ENCODE measurements at regions not wholly inside any gene's neighbourhood (a gene's known extent, or its start where the extent isn't known, plus 50 kb on each side); places are given as distances from the start of the nearest gene placed in this dataset.

DNA sequence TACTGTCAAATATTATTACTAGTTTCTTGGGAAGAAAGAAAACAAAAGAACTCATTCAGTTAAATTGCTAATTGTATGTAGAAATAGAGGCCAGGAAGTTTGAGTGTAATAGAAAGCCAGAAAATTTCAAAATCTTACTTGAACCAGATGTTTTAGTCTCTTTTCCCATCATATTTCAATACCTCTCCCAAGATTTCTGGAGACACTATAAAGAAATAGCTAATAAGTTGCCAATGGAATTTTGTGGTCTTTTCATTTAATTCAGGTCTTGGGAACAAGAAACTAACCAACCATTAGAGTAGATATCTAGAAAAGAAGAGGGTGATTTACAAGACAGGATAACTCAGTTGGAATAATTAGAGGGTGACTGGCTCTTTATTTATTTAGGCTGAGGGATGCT lies 112.2 kb downstream of the AGTR2 start:
- TF ChIP-seq, protein P1, sequence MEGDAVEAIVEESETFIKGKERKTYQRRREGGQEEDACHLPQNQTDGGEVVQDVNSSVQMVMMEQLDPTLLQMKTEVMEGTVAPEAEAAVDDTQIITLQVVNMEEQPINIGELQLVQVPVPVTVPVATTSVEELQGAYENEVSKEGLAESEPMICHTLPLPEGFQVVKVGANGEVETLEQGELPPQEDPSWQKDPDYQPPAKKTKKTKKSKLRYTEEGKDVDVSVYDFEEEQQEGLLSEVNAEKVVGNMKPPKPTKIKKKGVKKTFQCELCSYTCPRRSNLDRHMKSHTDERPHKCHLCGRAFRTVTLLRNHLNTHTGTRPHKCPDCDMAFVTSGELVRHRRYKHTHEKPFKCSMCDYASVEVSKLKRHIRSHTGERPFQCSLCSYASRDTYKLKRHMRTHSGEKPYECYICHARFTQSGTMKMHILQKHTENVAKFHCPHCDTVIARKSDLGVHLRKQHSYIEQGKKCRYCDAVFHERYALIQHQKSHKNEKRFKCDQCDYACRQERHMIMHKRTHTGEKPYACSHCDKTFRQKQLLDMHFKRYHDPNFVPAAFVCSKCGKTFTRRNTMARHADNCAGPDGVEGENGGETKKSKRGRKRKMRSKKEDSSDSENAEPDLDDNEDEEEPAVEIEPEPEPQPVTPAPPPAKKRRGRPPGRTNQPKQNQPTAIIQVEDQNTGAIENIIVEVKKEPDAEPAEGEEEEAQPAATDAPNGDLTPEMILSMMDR (IDR thresholded peaks at IDR 0.05), result no peak
- TF ChIP-seq POLR2AphosphoS5 (IDR thresholded peaks at IDR 0.05; ENCODE audit: low read depth, low read length) (no peak), SIN3A (IDR thresholded peaks at IDR 0.05; ENCODE audit: borderline replicate concordance, insufficient read depth, low read depth, low read length) (no peak)
- TF ChIP-seq, protein P2, sequence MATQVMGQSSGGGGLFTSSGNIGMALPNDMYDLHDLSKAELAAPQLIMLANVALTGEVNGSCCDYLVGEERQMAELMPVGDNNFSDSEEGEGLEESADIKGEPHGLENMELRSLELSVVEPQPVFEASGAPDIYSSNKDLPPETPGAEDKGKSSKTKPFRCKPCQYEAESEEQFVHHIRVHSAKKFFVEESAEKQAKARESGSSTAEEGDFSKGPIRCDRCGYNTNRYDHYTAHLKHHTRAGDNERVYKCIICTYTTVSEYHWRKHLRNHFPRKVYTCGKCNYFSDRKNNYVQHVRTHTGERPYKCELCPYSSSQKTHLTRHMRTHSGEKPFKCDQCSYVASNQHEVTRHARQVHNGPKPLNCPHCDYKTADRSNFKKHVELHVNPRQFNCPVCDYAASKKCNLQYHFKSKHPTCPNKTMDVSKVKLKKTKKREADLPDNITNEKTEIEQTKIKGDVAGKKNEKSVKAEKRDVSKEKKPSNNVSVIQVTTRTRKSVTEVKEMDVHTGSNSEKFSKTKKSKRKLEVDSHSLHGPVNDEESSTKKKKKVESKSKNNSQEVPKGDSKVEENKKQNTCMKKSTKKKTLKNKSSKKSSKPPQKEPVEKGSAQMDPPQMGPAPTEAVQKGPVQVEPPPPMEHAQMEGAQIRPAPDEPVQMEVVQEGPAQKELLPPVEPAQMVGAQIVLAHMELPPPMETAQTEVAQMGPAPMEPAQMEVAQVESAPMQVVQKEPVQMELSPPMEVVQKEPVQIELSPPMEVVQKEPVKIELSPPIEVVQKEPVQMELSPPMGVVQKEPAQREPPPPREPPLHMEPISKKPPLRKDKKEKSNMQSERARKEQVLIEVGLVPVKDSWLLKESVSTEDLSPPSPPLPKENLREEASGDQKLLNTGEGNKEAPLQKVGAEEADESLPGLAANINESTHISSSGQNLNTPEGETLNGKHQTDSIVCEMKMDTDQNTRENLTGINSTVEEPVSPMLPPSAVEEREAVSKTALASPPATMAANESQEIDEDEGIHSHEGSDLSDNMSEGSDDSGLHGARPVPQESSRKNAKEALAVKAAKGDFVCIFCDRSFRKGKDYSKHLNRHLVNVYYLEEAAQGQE (IDR thresholded peaks at IDR 0.05; ENCODE audit: insufficient read depth in 1 of 2, low read depth in 2 of 2, low read length in 1 of 2), result no peak
